Skeletal muscle satellite cell (primary cell): ENCODE measurements at regions not wholly inside any gene's neighbourhood (a gene's known extent, or its start where the extent isn't known, plus 50 kb on each side); places are given as distances from the start of the nearest gene placed in this dataset.

ENCODE experiments used
- H3K27me3 ChIP-seq: 2 replicates; pipeline ENCODE4 v1.7.0; 2013; ENCODE audit warnings: low read length; ENCODE audit not compliant: control insufficient read depth, insufficient read depth
- H3K36me3 ChIP-seq: 2 replicates; pipeline ENCODE4 v1.7.0; 2013; ENCODE audit warnings: mild to moderate bottlenecking, control low read depth, low read length; ENCODE audit not compliant: insufficient read depth
- H3K4me1 ChIP-seq: 2 replicates; pipeline ENCODE4 v1.7.0; 2013; ENCODE audit warnings: low read length; ENCODE audit not compliant: control insufficient read depth, insufficient read depth
- H3K4me2 ChIP-seq: 2 replicates; pipeline ENCODE4 v1.7.0; 2013; ENCODE audit warnings: mild to moderate bottlenecking, low read length
- H3K4me3 ChIP-seq: 2 replicates; pipeline ENCODE4 v1.7.0; 2013; ENCODE audit warnings: low read length
- H3K9ac ChIP-seq: 2 replicates; pipeline ENCODE4 v1.7.0; 2013; ENCODE audit warnings: mild to moderate bottlenecking, low read depth, low read length, moderate library complexity
- H3K9me3 ChIP-seq: replicated peaks from 2 replicates; pipeline ENCODE4 v1.7.0; 2013; ENCODE audit warnings: mild to moderate bottlenecking, control low read depth, low read length

- Histone ChIP-seq H3K9ac (no peak overlapping the region), H3K4me3 (no peak overlapping the region), H3K27me3 (no peaks in the 10 kb centered on the region), H3K9me3 (no peaks in the 10 kb centered on the region), H3K36me3 (no peaks in the 10 kb centered on the region), H3K4me2 (no peak overlapping the region), H3K4me1 (no peaks in the 10 kb centered on the region)
These were observed 625.4 kb downstream of the IRX1 start for GRCh38 chr5:4221048-4221447.

- Histone ChIP-seq H3K4me2 (no peak overlapping the region), H3K36me3 (no peaks in the 10 kb centered on the region), H3K4me1 (no peaks in the 10 kb centered on the region), H3K4me3 (no peak overlapping the region), H3K9ac (no peak overlapping the region), H3K27me3 (no peaks in the 10 kb centered on the region), H3K9me3 (no peaks in the 10 kb centered on the region)
These were observed 626.5 kb downstream of the IRX1 start for GRCh38 chr5:4222147-4222546.

- no peak overlapping the region for H3K4me2 ChIP-seq
- H3K36me3 ChIP-seq = no peaks in the 10 kb centered on the region
- no peaks in the 10 kb centered on the region for H3K4me1 ChIP-seq
- H3K4me3 ChIP-seq = no peak overlapping the region
- no peak overlapping the region for H3K9ac ChIP-seq
- H3K9me3 ChIP-seq = no peaks in the 10 kb centered on the region
- H3K27me3 ChIP-seq = no peaks in the 10 kb centered on the region
These were observed 627.2 kb downstream of the IRX1 start for GRCh38 chr5:4222821-4223220.

GRCh38 chr5:4225741-4226140 is 630.1 kb downstream of the IRX1 start:
- Histone ChIP-seq H3K9ac (no peak overlapping the region), H3K4me2 (no peak overlapping the region), H3K4me3 (no peak overlapping the region), H3K36me3 (no peaks in the 10 kb centered on the region), H3K4me1 (no peaks in the 10 kb centered on the region), H3K27me3 (no peaks in the 10 kb centered on the region), H3K9me3 (peaks cover 8% of the 10 kb centered on the region)

- Histone ChIP-seq H3K9me3 (peaks cover 8% of the 10 kb centered on the region), H3K4me3 (no peak overlapping the region), H3K4me1 (no peaks in the 10 kb centered on the region), H3K9ac (no peak overlapping the region), H3K36me3 (no peaks in the 10 kb centered on the region), H3K27me3 (no peaks in the 10 kb centered on the region), H3K4me2 (no peak overlapping the region)
These were observed 630.9 kb downstream of the IRX1 start for GRCh38 chr5:4226565-4226964.

GRCh38 chr5:4228708-4229107 is 633.1 kb downstream of the IRX1 start:
- H3K4me3 ChIP-seq = no peak overlapping the region
- H3K9me3 ChIP-seq = peaks cover 13% of the 10 kb centered on the region
- no peaks in the 10 kb centered on the region for H3K36me3 ChIP-seq
- no peak overlapping the region for H3K4me2 ChIP-seq
- no peaks in the 10 kb centered on the region for H3K4me1 ChIP-seq
- H3K9ac ChIP-seq = no peak overlapping the region
- H3K27me3 ChIP-seq = no peaks in the 10 kb centered on the region

GRCh38 chr5:4229414-4230292 is 634.0 kb downstream of the IRX1 start:
- Histone ChIP-seq H3K9me3 (peaks cover 15% of the 10 kb centered on the region), H3K36me3 (no peaks in the 10 kb centered on the region), H3K4me3 (no peak overlapping the region), H3K9ac (no peak overlapping the region), H3K4me1 (no peaks in the 10 kb centered on the region), H3K27me3 (no peaks in the 10 kb centered on the region), H3K4me2 (no peak overlapping the region)

GRCh38 chr5:4230471-4230785 is 634.8 kb downstream of the IRX1 start:
- peaks cover 15% of the 10 kb centered on the region for H3K9me3 ChIP-seq
- H3K9ac ChIP-seq = no peak overlapping the region

GRCh38 chr5:4230786-4231641 is 635.4 kb downstream of the IRX1 start:
- Histone ChIP-seq H3K36me3 (no peaks in the 10 kb centered on the region), H3K9ac (no peak overlapping the region), H3K27me3 (no peaks in the 10 kb centered on the region), H3K4me1 (no peaks in the 10 kb centered on the region), H3K9me3 (peaks cover 15% of the 10 kb centered on the region), H3K4me3 (no peak overlapping the region), H3K4me2 (no peak overlapping the region)

More at GRCh38 chr5:4230471-4230785, 634.8 kb downstream of the IRX1 start:
- no peaks in the 10 kb centered on the region for H3K4me1 ChIP-seq
- no peaks in the 10 kb centered on the region for H3K36me3 ChIP-seq
- H3K4me2 ChIP-seq = no peak overlapping the region
- no peaks in the 10 kb centered on the region for H3K27me3 ChIP-seq
- no peak overlapping the region for H3K4me3 ChIP-seq

- Histone ChIP-seq H3K4me1 (no peaks in the 10 kb centered on the region), H3K9me3 (peaks cover 15% of the 10 kb centered on the region), H3K36me3 (no peaks in the 10 kb centered on the region), H3K9ac (no peak overlapping the region), H3K4me3 (no peak overlapping the region), H3K4me2 (no peak overlapping the region), H3K27me3 (no peaks in the 10 kb centered on the region)
These were observed 636.5 kb downstream of the IRX1 start for GRCh38 chr5:4232084-4232483.

- H3K27me3 ChIP-seq = no peaks in the 10 kb centered on the region
- no peak overlapping the region for H3K9ac ChIP-seq
- H3K4me2 ChIP-seq = no peak overlapping the region
- H3K36me3 ChIP-seq = no peaks in the 10 kb centered on the region
- H3K4me1 ChIP-seq = no peaks in the 10 kb centered on the region
- H3K4me3 ChIP-seq = no peak overlapping the region
- H3K9me3 ChIP-seq = peaks cover 14% of the 10 kb centered on the region
These were observed 638.0 kb downstream of the IRX1 start for GRCh38 chr5:4233671-4234070.
